Body of pancreas (tissue), 4 donors: ENCODE measurements at regions not wholly inside any gene's neighbourhood (a gene's known extent, or its start where the extent isn't known, plus 50 kb on each side); places are given as distances from the start of the nearest gene placed in this dataset.

Source experiments
- ATAC-seq: fragments of 150-250 bp; one replicate; pipeline ENCODE4 v1.9.1; 2016
- DNase-seq, 4 donors: peaks; one replicate each; pipeline ENCODE4 v3.0.0-alpha.2; 2019
- H3K27ac ChIP-seq, 4 donors: fragments of 200-600 bp; sonication (generic); 1 replicate in 3 of 4; 2 replicates in 1 of 4; pipeline versions ENCODE4 v1.5.1 to v1.6.1; 2016 to 2019; ENCODE audit warnings: mild to moderate bottlenecking in 1 of 4, mixed read lengths in 1 of 4, moderate library complexity in 1 of 4
- H3K27me3 ChIP-seq, 2 donors: fragments of 200-600 bp; sonication (generic); one replicate each; pipeline ENCODE4 v1.6.0; 2016; ENCODE audit warnings: mild to moderate bottlenecking in 1 of 2
- H3K36me3 ChIP-seq, 2 donors: fragments of 200-600 bp; sonication (generic); replicated peaks in 1 of 2; 2 replicates each; pipeline ENCODE4 v1.5.1; 2016; ENCODE audit warnings: low read depth in 2 of 2; ENCODE audit not compliant: insufficient read depth in 1 of 2
- H3K4me1 ChIP-seq: fragments of 200-600 bp; sonication (generic); one replicate; pipeline ENCODE4 v1.6.0; 2016
- H3K4me3 ChIP-seq, 2 donors: fragments of 200-600 bp; sonication (generic); 1 replicate in 1 of 2; 2 replicates in 1 of 2; pipeline ENCODE4 v1.5.1; 2016 to 2019
- H3K9me3 ChIP-seq, 3 donors: fragments of 200-600 bp; sonication (generic); 1 replicate in 2 of 3; 2 replicates in 1 of 3; pipeline ENCODE4 v1.5.1; 2016
- CTCF ChIP-seq, 7 experiments: fragments of 450-650 bp in 4 of 7; fragments of 200-600 bp in 3 of 7; sonication (generic) in 3 of 7; IDR thresholded peaks; one replicate each; pipeline ENCODE4 v1.5.1; 2016 to 2019; ENCODE audit warnings: antibody characterized with exemption in 7 of 7
- POLR2A ChIP-seq, 3 donors: fragments of 450-650 bp; IDR thresholded peaks; one replicate each; pipeline ENCODE4 v1.6.1; 2016; ENCODE audit warnings: antibody characterized with exemption in 3 of 3, mild to moderate bottlenecking in 2 of 3
- WGBS, 2 donors: methylation state at CpG; one replicate each; pipeline ENCODE4 v1.1.5; 2017; 5-methylcytosine and 5-hydroxymethylcytosine counted together
- intact Hi-C: fragments of 100-400 bp; cut with DNase I; formaldehyde crosslinking; loops from one replicate; pipeline ENCODE4 v1.15.1; 2023

GRCh38 chr16:86138121-86139085 is 239.4 kb downstream of the IRF8 start:
- no peak for TF ChIP-seq POLR2A (IDR thresholded peaks at IDR 0.05)
- TF ChIP-seq CTCF (IDR thresholded peaks at IDR 0.05), result no peak
- no peaks in the 10 kb centered on the region for H3K4me1 ChIP-seq
- no peak overlapping the region for H3K27ac ChIP-seq
- intact Hi-C loops, result no loop called here
- no peak for DNase-seq
- no peak for ATAC-seq
- WGBS, 2 donors, result 74 to 75% methylated on average over 13 to 16 of the region's 16 CpGs
- no peak overlapping the region for H3K4me3 ChIP-seq
- no peaks in the 10 kb centered on the region for H3K9me3 ChIP-seq
- no peaks in the 10 kb centered on the region for H3K27me3 ChIP-seq
- H3K36me3 ChIP-seq, result no peaks in the 10 kb centered on the region

- Histone ChIP-seq H3K36me3 (no peaks in the 10 kb centered on the region), H3K9me3 (no peaks in the 10 kb centered on the region), H3K27me3 (no peaks in the 10 kb centered on the region), H3K27ac (no peak overlapping the region), H3K4me1 (no peaks in the 10 kb centered on the region), H3K4me3 (no peak overlapping the region)
- 69 to 76% methylated on average over 5 of the region's 5 CpGs for WGBS, 2 donors
- intact Hi-C loops, result no loop called here
- ATAC-seq (no peak), DNase-seq (no peak)
- TF ChIP-seq CTCF (IDR thresholded peaks at IDR 0.05) (no peak), POLR2A (IDR thresholded peaks at IDR 0.05) (no peak)
Observed at GRCh38 chr16:86142801-86143236, 243.9 kb downstream of the IRF8 start.

- H3K36me3 ChIP-seq, result no peaks in the 10 kb centered on the region
- intact Hi-C loops, result no loop called here
- TF ChIP-seq CTCF (IDR thresholded peaks at IDR 0.05) (no peak), POLR2A (IDR thresholded peaks at IDR 0.05) (no peak)
- DNase-seq (no peak), ATAC-seq (no peak)
- no peaks in the 10 kb centered on the region for H3K27me3 ChIP-seq
- H3K4me3 ChIP-seq, result no peak overlapping the region
- no peaks in the 10 kb centered on the region for H3K4me1 ChIP-seq
- no peaks in the 10 kb centered on the region for H3K9me3 ChIP-seq
- WGBS, 2 donors, result 86 to 94% methylated on average over 4 of the region's 4 CpGs
- H3K27ac ChIP-seq, result no peak overlapping the region
Observed at GRCh38 chr16:86143666-86144065, 244.7 kb downstream of the IRF8 start.

- no peak for TF ChIP-seq CTCF (IDR thresholded peaks at IDR 0.05)
- no peak for TF ChIP-seq POLR2A (IDR thresholded peaks at IDR 0.05)
- intact Hi-C loops, result no loop called here
- no peaks in the 10 kb centered on the region for H3K9me3 ChIP-seq
- no peak overlapping the region for H3K4me3 ChIP-seq
- no peaks in the 10 kb centered on the region for H3K4me1 ChIP-seq
- no peak for DNase-seq
- ATAC-seq, result no peak
- H3K27me3 ChIP-seq, result no peaks in the 10 kb centered on the region
- no peaks in the 10 kb centered on the region for H3K36me3 ChIP-seq
- no peak overlapping the region for H3K27ac ChIP-seq
- WGBS, 2 donors, result 71 to 73% methylated on average over 1 of the region's 1 CpG
Observed at GRCh38 chr16:86145669-86146068, 246.7 kb downstream of the IRF8 start.
